Activated B cell treated with CpG ODN at 0.5 μM for 24 hours (primary cell): ENCODE measurements at regions not wholly inside any gene's neighbourhood (a gene's known extent, or its start where the extent isn't known, plus 50 kb on each side); places are given as distances from the start of the nearest gene placed in this dataset.

Experiments used
- ATAC-seq: fragments of 200-7000 bp; cut with Tn5 transposase; one replicate; pipeline ENCODE4 v1.10.0; 2021; ENCODE audit warnings: low read depth, mild to moderate bottlenecking, moderate library complexity
- CTCF ChIA-PET: fragments of 350-600 bp; sonication (Branson Sonifier 250); formaldehyde crosslinking; loops from one replicate; lab custom pipeline; 2021; ENCODE audit warnings: antibody characterized with exemption; lab: Charles Lee
- POLR2A ChIA-PET: fragments of 350-600 bp; sonication (Branson Sonifier 250); formaldehyde crosslinking; loops from one replicate; lab custom pipeline; 2021; ENCODE audit warnings: antibody characterized with exemption; lab: Charles Lee
- DNase-seq: peaks from one replicate; pipeline ENCODE4 v3.0.0; 2022
- H3K27ac Mint-ChIP-seq: one replicate; pipeline ENCODE4 v1.8.0; 2020; ENCODE audit warnings: mixed read lengths
- H3K27me3 Mint-ChIP-seq: one replicate; pipeline ENCODE4 v1.8.0; 2021; ENCODE audit warnings: mixed read lengths
- H3K36me3 Mint-ChIP-seq: one replicate; pipeline ENCODE4 v1.8.0; 2021; ENCODE audit warnings: low read depth, mixed read lengths
- H3K4me1 Mint-ChIP-seq: one replicate; pipeline ENCODE4 v1.8.0; 2021; ENCODE audit warnings: mixed read lengths
- H3K4me3 Mint-ChIP-seq: one replicate; pipeline ENCODE4 v1.8.0; 2020; ENCODE audit warnings: mild to moderate bottlenecking, mixed read lengths
- H3K9me3 Mint-ChIP-seq: one replicate; pipeline ENCODE4 v1.8.0; 2020; ENCODE audit warnings: mixed read lengths
- CTCF ChIP-seq: fragments of 200-600 bp; IDR thresholded peaks from one replicate; pipeline ENCODE4 v1.8.0; 2022; ENCODE audit warnings: antibody characterized with exemption, mild to moderate bottlenecking
- intact Hi-C: fragments of 100-400 bp; cut with micrococcal nuclease; formaldehyde crosslinking; loops from one replicate; pipeline ENCODE4 v1.15.1; 2024

GRCh38 chr6:170127151-170127550 is 163.7 kb downstream of the DLL1 start:
- Mint-ChIP-seq H3K27ac (no peak overlapping the region), H3K36me3 (no peaks in the 10 kb centered on the region)
- POLR2A ChIA-PET = no interaction called here

GRCh38 chr6:170125456-170126300 is 165.2 kb downstream of the DLL1 start:
- peaks cover 6% of the 10 kb centered on the region for H3K4me1 Mint-ChIP-seq
- ChIA-PET CTCF (no interaction called here), POLR2A (no interaction called here)
- peaks cover 4% of the 10 kb centered on the region for H3K9me3 Mint-ChIP-seq
- no peak overlapping the region for H3K27ac Mint-ChIP-seq
- H3K36me3 Mint-ChIP-seq = no peaks in the 10 kb centered on the region
- ATAC-seq (no peak), DNase-seq (no peak)
- H3K27me3 Mint-ChIP-seq = peaks cover 5% of the 10 kb centered on the region
- TF ChIP-seq CTCF = no peak
- intact Hi-C loops = no loop called here
- no peak overlapping the region for H3K4me3 Mint-ChIP-seq

More at GRCh38 chr6:170127151-170127550, 163.7 kb downstream of the DLL1 start:
- no peak for TF ChIP-seq CTCF
- H3K4me1 Mint-ChIP-seq = peaks cover 6% of the 10 kb centered on the region
- DNase-seq = no peak
- ATAC-seq = no peak
- no peak overlapping the region for H3K4me3 Mint-ChIP-seq
- intact Hi-C loops = no loop called here
- H3K27me3 Mint-ChIP-seq = peaks cover 5% of the 10 kb centered on the region
- CTCF ChIA-PET = no interaction called here
- no peaks in the 10 kb centered on the region for H3K9me3 Mint-ChIP-seq

- Mint-ChIP-seq H3K27ac (no peak overlapping the region), H3K4me1 (peaks cover 6% of the 10 kb centered on the region), H3K27me3 (peaks cover 5% of the 10 kb centered on the region), H3K9me3 (peaks cover 11% of the 10 kb centered on the region), H3K36me3 (no peaks in the 10 kb centered on the region), H3K4me3 (no peak overlapping the region)
- intact Hi-C loops = no loop called here
- no peak for TF ChIP-seq CTCF
- POLR2A ChIA-PET = no interaction called here
- ATAC-seq (no peak), DNase-seq (no peak)
- CTCF ChIA-PET = no interaction called here
Observed at GRCh38 chr6:170124836-170125235, 166.0 kb downstream of the DLL1 start.

- H3K9me3 Mint-ChIP-seq = peaks cover 16% of the 10 kb centered on the region
- peaks cover 6% of the 10 kb centered on the region for H3K4me1 Mint-ChIP-seq
- no peak for DNase-seq
- peaks cover 5% of the 10 kb centered on the region for H3K27me3 Mint-ChIP-seq
- H3K36me3 Mint-ChIP-seq = no peaks in the 10 kb centered on the region
- intact Hi-C loops = no loop called here
- ATAC-seq = no peak
- POLR2A ChIA-PET = no interaction called here
- CTCF ChIA-PET = no interaction called here
- H3K4me3 Mint-ChIP-seq = no peak overlapping the region
- H3K27ac Mint-ChIP-seq = no peak overlapping the region
- TF ChIP-seq CTCF = no peak
Observed at GRCh38 chr6:170124150-170124549, 166.7 kb downstream of the DLL1 start.

GRCh38 chr6:170122651-170123050 is 168.2 kb downstream of the DLL1 start:
- intact Hi-C loops = no loop called here
- ChIA-PET CTCF (no interaction called here), POLR2A (no interaction called here)
- peaks cover 7% of the 10 kb centered on the region for H3K27me3 Mint-ChIP-seq
- DNase-seq (no peak), ATAC-seq (no peak)
- peaks cover 18% of the 10 kb centered on the region for H3K9me3 Mint-ChIP-seq
- no peaks in the 10 kb centered on the region for H3K36me3 Mint-ChIP-seq
- H3K4me3 Mint-ChIP-seq = no peak overlapping the region
- H3K27ac Mint-ChIP-seq = no peak overlapping the region
- H3K4me1 Mint-ChIP-seq = peaks cover 6% of the 10 kb centered on the region
- no peak for TF ChIP-seq CTCF
